Left renal cortex interstitium (tissue), 4 donors: ENCODE measurements at regions not wholly inside any gene's neighbourhood (a gene's known extent, or its start where the extent isn't known, plus 50 kb on each side); places are given as distances from the start of the nearest gene placed in this dataset.

Source experiments
- DNase-seq, 4 donors: peaks; one replicate each; pipeline ENCODE4 v3.0.0-alpha.2; 2013; ENCODE audit warnings: low read depth in 4 of 4, low spot score in 2 of 4, missing footprints in 1 of 4

DNA sequence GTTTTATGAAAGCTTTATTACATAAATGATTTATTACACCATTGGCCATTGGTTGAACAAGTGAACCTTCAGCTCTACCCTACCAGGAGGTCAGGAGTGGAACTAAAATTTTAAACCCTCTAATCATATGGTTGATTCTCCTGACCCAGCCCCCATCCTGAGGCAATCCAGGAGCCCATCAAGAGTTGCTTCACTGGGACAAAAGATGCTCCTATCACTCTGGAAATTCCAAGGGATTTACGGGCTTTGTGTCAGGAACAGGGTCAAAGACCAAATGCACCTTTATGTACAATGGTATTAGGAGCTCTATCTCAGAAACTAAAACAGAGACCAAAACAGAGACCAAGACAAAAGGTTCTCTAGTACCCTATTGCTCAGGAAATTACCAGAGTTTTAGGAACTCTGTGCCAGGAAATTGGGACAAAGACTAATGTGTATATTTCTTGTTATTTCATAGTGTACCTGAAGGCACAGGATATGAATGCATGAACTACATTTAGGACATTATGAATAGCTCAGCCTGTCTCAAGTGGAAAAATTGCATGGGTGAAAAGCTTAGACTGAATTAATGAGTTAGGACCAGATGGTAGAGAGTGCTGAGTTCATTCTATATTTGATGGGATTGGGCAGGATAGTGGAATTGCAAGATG lies 171.7 kb upstream of the FLRT2 start:
- no peak for DNase-seq

- DNase-seq = no peak
Observed at GRCh38 chr14:85359505-85359904, 170.4 kb upstream of the FLRT2 start.

DNA sequence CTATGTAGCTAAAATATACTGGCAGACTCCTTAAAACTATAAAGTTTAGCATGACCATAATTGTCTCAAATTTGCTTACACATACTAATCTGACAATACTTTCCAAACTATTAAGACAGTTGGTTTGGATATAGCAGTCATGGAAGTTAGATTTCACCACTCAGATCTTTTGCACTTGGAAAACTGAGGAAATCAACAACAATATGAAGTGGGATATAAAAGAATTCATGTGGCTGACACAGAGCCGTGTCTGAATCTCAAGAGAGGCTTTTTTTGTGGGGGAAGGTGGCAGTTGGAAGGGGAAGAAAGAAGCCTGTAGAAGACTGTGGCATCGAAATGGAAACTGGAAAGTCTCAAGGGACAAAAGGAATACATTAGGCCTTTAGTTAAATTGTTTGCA lies 166.6 kb upstream of the FLRT2 start:
- no peak for DNase-seq

GRCh38 chr14:85366226-85366625 lies 163.7 kb upstream of the FLRT2 start:
- DNase-seq = no peak

- DNase-seq = no peak
Observed at GRCh38 chr14:85380881-85381280, 149.1 kb upstream of the FLRT2 start.

DNA sequence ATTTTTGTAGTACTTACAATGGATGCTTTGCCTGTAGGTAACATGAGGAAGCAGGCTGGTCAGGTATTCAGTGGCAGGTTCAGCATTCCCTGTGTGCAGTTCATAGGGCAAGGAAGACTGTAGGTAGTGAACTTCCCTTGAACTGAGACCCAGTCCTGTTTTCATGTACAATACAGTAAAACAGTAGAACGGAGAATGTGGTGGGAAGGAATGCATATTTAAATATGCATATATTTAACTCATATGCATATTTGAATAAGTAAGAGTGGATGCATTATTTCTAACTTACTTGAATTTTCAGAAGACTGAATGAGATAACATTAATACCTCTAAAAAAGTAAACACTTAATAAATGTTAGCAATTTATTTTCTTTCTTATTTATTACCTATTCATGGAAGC lies 147.6 kb upstream of the FLRT2 start:
- DNase-seq = no peak

GRCh38 chr14:85387181-85387580 lies 142.8 kb upstream of the FLRT2 start:
- no peak for DNase-seq

DNA sequence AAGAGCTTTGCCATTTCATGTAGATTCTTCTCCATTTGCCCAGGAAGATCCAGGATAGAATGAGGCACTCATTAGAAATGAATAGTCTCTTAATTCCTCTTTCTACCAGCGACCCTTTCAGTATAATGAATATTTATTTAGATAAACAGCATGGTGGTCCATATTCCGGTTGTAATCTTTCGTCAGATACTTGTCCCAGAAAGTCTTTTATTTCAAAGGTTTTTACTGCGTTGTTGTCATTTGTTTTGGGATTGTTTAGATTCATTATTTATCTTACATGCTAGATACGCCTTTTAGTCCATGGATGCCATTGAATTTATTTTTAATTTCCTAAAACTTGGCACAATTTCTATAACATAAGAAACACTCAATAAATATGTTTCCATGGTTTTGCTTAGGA lies 139.7 kb upstream of the FLRT2 start:
- no peak for DNase-seq

DNA sequence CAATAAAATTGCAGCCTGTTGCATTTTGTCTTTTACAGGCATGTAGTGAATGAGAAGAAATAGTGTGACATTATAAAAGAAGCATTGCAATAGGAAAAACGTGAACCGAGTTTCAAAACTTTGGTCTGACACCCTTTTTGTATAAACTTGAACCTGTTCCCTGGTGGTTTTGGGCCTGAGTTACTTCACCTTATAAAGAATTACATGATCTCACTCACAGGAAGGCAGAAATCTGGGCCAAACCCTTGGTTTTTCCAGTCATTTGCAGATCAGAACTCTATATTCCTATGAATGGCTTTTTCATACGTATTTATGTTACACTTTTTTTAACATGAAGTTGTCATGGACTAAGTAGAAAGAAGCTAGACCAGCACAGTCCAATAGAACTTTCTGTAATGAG lies 138.5 kb upstream of the FLRT2 start:
- no peak for DNase-seq

- DNase-seq = no peak
Observed at GRCh38 chr14:85391892-85392291, 138.1 kb upstream of the FLRT2 start.

- no peak for DNase-seq
Observed at GRCh38 chr14:85399186-85399585, 130.8 kb upstream of the FLRT2 start.

DNA sequence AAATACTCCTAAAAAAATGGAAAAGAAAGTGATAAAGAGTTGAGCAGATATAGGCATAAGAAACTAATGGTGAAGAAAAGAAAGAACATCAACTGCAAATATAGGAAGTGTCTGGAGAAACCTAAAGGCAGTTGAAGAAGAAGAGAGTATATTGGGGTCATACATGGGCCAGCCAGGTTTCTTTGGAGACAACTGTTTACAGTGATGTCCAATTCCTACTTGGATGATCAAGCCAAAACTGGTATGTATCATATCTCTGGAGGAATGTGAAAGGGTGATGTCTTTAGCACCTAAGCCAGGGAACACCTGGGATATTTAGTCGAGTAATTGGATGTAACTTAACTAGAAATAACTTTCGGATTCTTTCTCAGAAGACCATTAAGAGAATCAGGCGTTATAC lies 129.3 kb upstream of the FLRT2 start:
- no peak for DNase-seq

DNA sequence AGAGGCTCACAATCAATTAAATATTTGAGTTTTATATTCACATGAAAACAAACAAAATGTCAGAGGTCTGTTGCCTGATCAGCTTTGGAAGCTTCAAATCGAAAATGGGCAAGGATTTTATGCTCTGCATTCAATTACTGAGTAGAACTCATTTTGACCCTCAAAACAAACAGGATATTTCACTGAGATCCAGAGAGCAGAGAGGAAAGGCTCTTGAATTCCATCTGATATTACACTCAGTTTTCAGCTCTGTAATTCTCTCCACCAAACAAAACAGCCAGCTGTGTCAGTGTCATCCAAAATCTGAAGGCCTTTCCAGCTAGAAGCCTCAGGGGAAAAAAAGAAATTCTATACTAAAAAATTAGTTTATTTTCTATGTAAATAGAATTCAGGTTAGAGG lies 128.6 kb upstream of the FLRT2 start:
- DNase-seq = no peak

- DNase-seq = no peak
Observed at GRCh38 chr14:85402569-85403162, 127.3 kb upstream of the FLRT2 start.

- DNase-seq = no peak
Observed at GRCh38 chr14:85409481-85410210, 120.3 kb upstream of the FLRT2 start.

GRCh38 chr14:85412756-85413155 lies 117.2 kb upstream of the FLRT2 start:
- no peak for DNase-seq

- no peak for DNase-seq
Observed at GRCh38 chr14:85413836-85414526, 116.0 kb upstream of the FLRT2 start.

DNA sequence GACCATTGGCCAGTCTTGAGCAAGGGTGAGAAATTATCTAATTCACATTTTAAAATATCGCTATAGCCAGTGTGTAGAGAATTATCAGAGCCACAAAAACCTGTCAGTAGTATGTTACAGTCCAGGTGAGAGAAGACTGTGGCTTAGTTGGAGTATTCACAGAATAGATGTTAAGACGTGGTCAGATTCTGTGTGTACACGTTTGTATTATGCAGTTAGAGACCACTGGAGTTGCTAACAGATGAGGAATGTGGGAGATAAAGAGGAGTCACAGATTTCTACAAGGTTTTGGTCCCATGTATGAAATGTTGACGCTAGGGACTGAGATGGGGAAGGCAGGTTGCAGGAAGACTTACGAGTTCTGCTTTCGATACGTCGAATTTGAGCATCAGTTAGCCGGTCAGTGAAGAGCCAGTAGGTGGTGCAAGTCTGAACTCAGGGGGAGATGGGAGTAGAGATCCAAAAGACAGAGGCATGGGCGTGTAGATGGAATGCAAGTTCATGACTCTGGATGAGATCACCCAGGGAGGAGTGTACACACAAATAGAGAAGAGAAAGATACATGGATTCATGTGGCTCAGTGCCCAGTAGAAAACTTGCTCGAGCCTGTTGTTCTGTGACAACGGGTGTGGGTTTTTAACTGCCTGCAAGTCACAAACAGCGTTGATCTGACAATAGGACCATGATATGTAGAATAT lies 114.8 kb upstream of the FLRT2 start:
- peak in 2 of 4 donors; percentile 13 to 15 for DNase-seq

DNA sequence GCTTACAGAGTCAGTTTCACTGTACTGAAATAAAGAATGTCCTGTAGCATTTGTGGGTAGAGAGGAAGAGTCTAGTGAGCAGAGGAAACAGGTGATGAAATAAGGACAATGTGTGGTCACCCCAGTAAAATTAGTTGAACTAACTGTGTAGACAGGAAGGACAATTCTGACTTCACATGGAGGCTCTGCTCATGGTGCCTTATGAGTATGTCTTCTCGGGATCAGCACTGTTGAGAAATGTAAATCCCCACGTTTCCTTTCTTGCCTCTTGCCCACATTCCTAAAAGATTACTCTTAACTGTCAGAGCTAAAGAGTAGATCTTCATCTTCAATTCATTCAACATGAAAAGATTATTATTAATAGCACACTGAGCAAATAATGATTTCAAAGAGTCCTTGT lies 113.2 kb upstream of the FLRT2 start:
- no peak for DNase-seq

DNA sequence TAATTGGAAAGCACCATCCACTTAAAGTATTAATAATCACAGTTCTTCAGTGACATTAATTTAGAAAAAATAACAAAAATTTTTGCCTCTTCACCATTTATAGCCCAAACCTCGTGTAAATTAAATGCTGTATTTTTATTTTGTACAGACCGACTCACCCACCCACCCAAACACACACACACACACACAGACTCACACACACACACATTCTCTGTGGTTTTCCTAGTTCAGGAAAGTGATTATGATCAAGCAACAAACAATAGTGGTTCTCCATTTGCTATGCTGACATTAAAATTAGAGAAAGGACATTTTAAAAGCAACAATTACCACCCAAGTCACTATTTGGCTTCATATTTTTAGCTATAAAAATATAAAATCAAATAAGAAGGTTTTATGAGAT lies 112.5 kb upstream of the FLRT2 start:
- no peak for DNase-seq

DNA sequence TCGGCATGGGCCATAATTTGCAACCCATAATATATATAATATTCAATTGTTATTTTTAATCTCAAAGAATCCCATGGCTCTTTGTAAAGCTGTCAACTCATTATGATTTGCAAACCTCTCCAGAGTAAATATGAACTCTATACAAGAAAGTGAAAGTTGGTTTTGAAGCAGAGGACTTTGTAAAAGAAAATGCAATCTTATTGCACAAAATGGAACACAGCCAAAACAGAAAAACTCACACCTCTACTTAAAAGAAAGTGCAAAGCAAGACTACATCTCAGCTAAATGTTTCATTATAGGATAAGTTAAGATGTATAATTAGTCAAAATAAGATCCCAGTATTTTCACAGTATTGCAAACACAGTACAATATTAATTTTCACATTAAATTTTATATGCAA lies 111.2 kb upstream of the FLRT2 start:
- no peak for DNase-seq
